ENCODE measurements at regions not wholly inside any gene's neighbourhood (a gene's known extent, or its start where the extent isn't known, plus 50 kb on each side); places are given as distances from the start of the nearest gene placed in this dataset.

- Histone ChIP-seq H3K56ac (ENCODE audit: insufficient read length, low read depth, low read length) (no peak overlapping the region), H4K8ac (replicated peaks; ENCODE audit: insufficient read length, low read depth, low read length) (no peak overlapping the region), H3K9ac (ENCODE audit: extremely low read depth, insufficient read length, low read length) (no peak overlapping the region), H3K79me2 (ENCODE audit: insufficient read depth, low read length) (no peaks in the 10 kb centered on the region), H3K27me3 (ENCODE audit: insufficient read depth, low read length) (no peaks in the 10 kb centered on the region; the same call in 1 of the 2 replicates), H2BK120ac (ENCODE audit: low read depth, low read length, poor library complexity, severe bottlenecking) (no peak overlapping the region), H2BK20ac (ENCODE audit: low read depth, low read length, poor library complexity, severe bottlenecking) (no peak overlapping the region), H3K4ac (ENCODE audit: low read depth, low read length) (no peak overlapping the region), H2AFZ (ENCODE audit: low read length) (no peak overlapping the region), H4K20me1 (ENCODE audit: control insufficient read depth, insufficient read depth, insufficient read length) (no peaks in the 10 kb centered on the region), H3K4me2 (ENCODE audit: insufficient read depth, insufficient read length, low read length) (no peak overlapping the region), H4K5ac (ENCODE audit: insufficient read length, low read depth, low read length) (no peak overlapping the region), H3K79me1 (ENCODE audit: insufficient read depth, low read depth, low read length, poor library complexity, severe bottlenecking) (no peaks in the 10 kb centered on the region), H3K14ac (ENCODE audit: insufficient read depth, low read length) (no peak overlapping the region), H4K91ac (ENCODE audit: insufficient read length, low read depth, low read length) (no peak overlapping the region), H2AK5ac (ENCODE audit: insufficient read length, low read length) (no peak overlapping the region), H3T11ph (ENCODE audit: low read length) (no peak overlapping the region), H2BK15ac (ENCODE audit: low read depth, low read length) (no peak overlapping the region), H3K4me1 (ENCODE audit: insufficient read depth, low read length) (no peaks in the 10 kb centered on the region), H3K23ac (ENCODE audit: insufficient read length, low read depth, low read length) (no peak overlapping the region), H2BK12ac (ENCODE audit: insufficient read length, low read depth, low read length) (no peak overlapping the region), H3K27ac (ENCODE audit: insufficient read length, low read depth, low read length) (no peak overlapping the region), H3K23me2 (ENCODE audit: insufficient read length, low read depth, low read length, poor library complexity, severe bottlenecking) (no peaks in the 10 kb centered on the region), H3K18ac (ENCODE audit: insufficient read length, low read depth, low read length) (no peak overlapping the region), H3K9me3 (ENCODE audit: control insufficient read depth, low read depth, low read length) (no peaks in the 10 kb centered on the region), H2BK5ac (ENCODE audit: insufficient read length, low read length) (no peak overlapping the region)
- Mint-ChIP-seq H3K9me3 (no peaks in the 10 kb centered on the region), H3K27me3 (ENCODE audit: low read depth) (peaks cover 7% of the 10 kb centered on the region), H3K4me3 (no peak overlapping the region), H3K36me3 (ENCODE audit: insufficient read depth in 1 of 3, low read depth in 3 of 3) (peaks cover 0 to 2% (median 0%) of the 10 kb centered on the region in 3 experiments; a peak in 1 of 7 replicates), H3K4me1 (peaks cover 9 to 11% of the 10 kb centered on the region in 2 experiments), H3K27ac (no peak overlapping the region)
- WGBS (ENCODE audit: extremely low coverage, insufficient read length, low lambda C conversion rate), result no CpG with 5 or more reads among the region's 1 CpG
- no peak for TF ChIP-seq CTCF (conservative IDR thresholded peaks at IDR 0.05)
- DNase-seq, result no peak
These were observed 712.4 kb upstream of the UBE2E2 start for GRCh38 chr3:22490747-22491146.
